ENCODE measurements at regions not wholly inside any gene's neighbourhood (a gene's known extent, or its start where the extent isn't known, plus 50 kb on each side); places are given as distances from the start of the nearest gene placed in this dataset.

GRCh38 chr1:72634946-72635345, 352.6 kb upstream of the NEGR1 start:
- Histone ChIP-seq H3K27ac (no peak overlapping the region), H3K9me3 (no peaks in the 10 kb centered on the region), H3K36me3 (ENCODE audit: low read depth, missing control alignments) (no peaks in the 10 kb centered on the region), H3K4me3 (no peak overlapping the region), H3K4me1 (peaks cover 4% of the 10 kb centered on the region), H3K27me3 (no peaks in the 10 kb centered on the region)
- 83% methylated on average over 3 of the region's 3 CpGs for WGBS, 2 donors
- intact Hi-C loops (cut with DNase I; ENCODE audit: low total_unique reads): no loop called here
- DNase-seq: no peak
- no peak for TF ChIP-seq CTCF (IDR thresholded peaks at IDR 0.05)
- no peak for TF ChIP-seq POLR2A (IDR thresholded peaks at IDR 0.05)

GRCh38 chr1:72631449-72631848, 349.1 kb upstream of the NEGR1 start:
- intact Hi-C loops (cut with DNase I; ENCODE audit: low total_unique reads): no loop called here
- H3K4me1 ChIP-seq: no peaks in the 10 kb centered on the region
- WGBS, 2 donors: 78 to 81% methylated on average over 2 of the region's 2 CpGs
- H3K9me3 ChIP-seq: no peaks in the 10 kb centered on the region
- H3K4me3 ChIP-seq: no peak overlapping the region
- DNase-seq: no peak
- H3K27me3 ChIP-seq: no peaks in the 10 kb centered on the region
- no peak overlapping the region for H3K27ac ChIP-seq
- TF ChIP-seq POLR2A (IDR thresholded peaks at IDR 0.05): no peak
- TF ChIP-seq CTCF (IDR thresholded peaks at IDR 0.05): no peak
- H3K36me3 ChIP-seq (ENCODE audit: low read depth, missing control alignments): no peaks in the 10 kb centered on the region

- no peak for DNase-seq
- intact Hi-C loops (cut with DNase I; ENCODE audit: low total_unique reads): no loop called here
- no peaks in the 10 kb centered on the region for H3K27me3 ChIP-seq
- no peaks in the 10 kb centered on the region for H3K36me3 ChIP-seq (ENCODE audit: low read depth, missing control alignments)
- H3K9me3 ChIP-seq: no peaks in the 10 kb centered on the region
- H3K4me3 ChIP-seq: no peak overlapping the region
- H3K4me1 ChIP-seq: no peaks in the 10 kb centered on the region
- TF ChIP-seq CTCF (IDR thresholded peaks at IDR 0.05) (peak in 1 of 3 experiments; percentile 34), POLR2A (IDR thresholded peaks at IDR 0.05) (no peak)
- H3K27ac ChIP-seq: no peak overlapping the region
- WGBS, 2 donors: 54 to 55% methylated on average over 4 of the region's 4 CpGs
Observed at GRCh38 chr1:72623299-72623708, 341.0 kb upstream of the NEGR1 start.

GRCh38 chr1:72620453-72620852, 338.1 kb upstream of the NEGR1 start:
- H3K27me3 ChIP-seq: no peaks in the 10 kb centered on the region
- intact Hi-C loops (cut with DNase I; ENCODE audit: low total_unique reads): no loop called here
- H3K36me3 ChIP-seq (ENCODE audit: low read depth, missing control alignments): no peaks in the 10 kb centered on the region
- no peak overlapping the region for H3K4me3 ChIP-seq
- no peak overlapping the region for H3K27ac ChIP-seq
- no peak for TF ChIP-seq CTCF (IDR thresholded peaks at IDR 0.05)
- no peak for TF ChIP-seq POLR2A (IDR thresholded peaks at IDR 0.05)
- H3K9me3 ChIP-seq: no peaks in the 10 kb centered on the region
- no peaks in the 10 kb centered on the region for H3K4me1 ChIP-seq
- no peak for DNase-seq
- 26 to 39% methylated on average over 2 of the region's 2 CpGs for WGBS, 2 donors

- TF ChIP-seq CTCF (IDR thresholded peaks at IDR 0.05) (no peak), POLR2A (IDR thresholded peaks at IDR 0.05) (no peak)
- Histone ChIP-seq H3K36me3 (ENCODE audit: low read depth, missing control alignments) (no peaks in the 10 kb centered on the region), H3K27ac (no peak overlapping the region), H3K4me3 (no peak overlapping the region), H3K9me3 (no peaks in the 10 kb centered on the region), H3K4me1 (no peaks in the 10 kb centered on the region), H3K27me3 (no peaks in the 10 kb centered on the region)
- no peak for DNase-seq
- intact Hi-C loops (cut with DNase I; ENCODE audit: low total_unique reads): no loop called here
- 40 to 50% methylated on average over 3 of the region's 3 CpGs for WGBS, 2 donors
Observed at GRCh38 chr1:72606216-72606810, 324.0 kb upstream of the NEGR1 start.

All from testis (tissue), 2 donors.